H1 (cell line): ENCODE measurements at regions not wholly inside any gene's neighbourhood (a gene's known extent, or its start where the extent isn't known, plus 50 kb on each side); places are given as distances from the start of the nearest gene placed in this dataset.

Source experiments
- CEBPB ChIP-seq: IDR thresholded peaks from 2 replicates; pipeline ENCODE4 v1.6.1; 2012; ENCODE audit warnings: low read depth, low read length
- POLR2A ChIP-seq, 2 experiments: IDR thresholded peaks; 1 replicate in 1 of 2; 2 replicates in 1 of 2; pipeline ENCODE4 v1.6.1; 2011; ENCODE audit warnings: low read depth in 2 of 2, low read length in 2 of 2, mild to moderate bottlenecking in 2 of 2; ENCODE audit errors: control extremely low read depth in 1 of 2
- POU5F1 ChIP-seq: IDR thresholded peaks from 2 replicates; pipeline ENCODE4 v1.6.1; 2011; ENCODE audit warnings: low read depth, mild to moderate bottlenecking, low read length, moderate library complexity
- RNF2 ChIP-seq: fragments of 200-900, 300-1000 bp; sonication (generic); IDR thresholded peaks from 2 replicates; pipeline ENCODE4 v1.7.1; 2016; ENCODE audit warnings: borderline replicate concordance, low read depth, mild to moderate bottlenecking, antibody characterized with exemption, low read length; ENCODE audit not compliant: poor library complexity, severe bottlenecking; ENCODE audit errors: missing control alignments

DNA sequence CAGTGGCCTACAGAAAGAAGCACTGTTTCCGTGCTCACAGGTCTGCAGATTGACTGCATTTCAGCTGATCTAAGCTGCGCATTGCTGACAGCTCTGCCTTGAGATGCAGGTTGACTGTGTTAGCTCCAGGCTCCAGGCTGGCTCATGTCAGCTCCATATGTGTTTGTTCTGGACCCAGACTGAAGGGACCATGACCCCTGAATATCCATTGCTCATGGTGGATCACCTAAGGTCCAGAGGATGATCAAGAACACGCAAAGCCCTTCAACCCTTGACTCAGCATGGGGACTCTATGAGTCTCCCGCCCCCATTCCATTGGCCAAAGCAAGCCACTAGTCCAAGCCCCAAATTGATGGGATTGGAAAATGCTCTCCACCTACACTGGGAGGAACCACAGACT, 239.3 kb upstream of the C16orf82 start (continued):
- no peak for TF ChIP-seq RNF2
- no peak for TF ChIP-seq POU5F1
- no peak for TF ChIP-seq CEBPB
- no peak for TF ChIP-seq POLR2A (IDR thresholded peaks at IDR 0.05; ENCODE audit: control extremely low read depth in 1 of 2, low read depth in 2 of 2, low read length in 2 of 2)
